ENCODE measurements at regions not wholly inside any gene's neighbourhood (a gene's known extent, or its start where the extent isn't known, plus 50 kb on each side); places are given as distances from the start of the nearest gene placed in this dataset.

GRCh38 chr10:124249812-124250432, 156.5 kb upstream of the CHST15 start:
- CTCF ChIA-PET: interaction anchor here (0.6 kb wide), 1 partner anchor 144 kb away, joined by 3 read pairs; no protein-coding TSS in a partner anchor
- H3K9me3 ChIP-seq: no peaks in the 10 kb centered on the region
- Mint-ChIP-seq H3K4me3 (ENCODE audit: unreplicated experiment) (no peak overlapping the region), H3K4me1 (ENCODE audit: low read depth, unreplicated experiment) (no peaks in the 10 kb centered on the region), H3K27ac (ENCODE audit: unreplicated experiment) (no peak overlapping the region), H3K27me3 (ENCODE audit: insufficient read depth, unreplicated experiment) (peaks cover 10% of the 10 kb centered on the region), H3K9me3 (ENCODE audit: unreplicated experiment) (peaks cover 1% of the 10 kb centered on the region), H3K36me3 (ENCODE audit: insufficient read depth, unreplicated experiment) (no peaks in the 10 kb centered on the region)
- POLR2A ChIA-PET: no interaction called here
- no peaks in the 10 kb centered on the region for H3K4me1 ChIP-seq
- no peak for DNase-seq
- H3K36me3 ChIP-seq (ENCODE audit: control insufficient read depth, insufficient read depth, low read length): no peaks in the 10 kb centered on the region
- no peaks in the 10 kb centered on the region for H3K27me3 ChIP-seq (replicated peaks; ENCODE audit: control insufficient read depth, insufficient read depth, low read length)
- intact Hi-C loops (cut with micrococcal nuclease; ENCODE audit: unreplicated experiment): no loop called here
- no peak for TF ChIP-seq CTCF (IDR thresholded peaks at IDR 0.05; ENCODE audit: insufficient read depth in 1 of 2, low read depth in 1 of 2, low read length in 1 of 2, severe bottlenecking in 1 of 2, unreplicated experiment in 1 of 2)
- H3K4me3 ChIP-seq (ENCODE audit: low read depth, low read length): no peak overlapping the region
- no TSS peak for BruUV-seq (replicated peaks)

DNA sequence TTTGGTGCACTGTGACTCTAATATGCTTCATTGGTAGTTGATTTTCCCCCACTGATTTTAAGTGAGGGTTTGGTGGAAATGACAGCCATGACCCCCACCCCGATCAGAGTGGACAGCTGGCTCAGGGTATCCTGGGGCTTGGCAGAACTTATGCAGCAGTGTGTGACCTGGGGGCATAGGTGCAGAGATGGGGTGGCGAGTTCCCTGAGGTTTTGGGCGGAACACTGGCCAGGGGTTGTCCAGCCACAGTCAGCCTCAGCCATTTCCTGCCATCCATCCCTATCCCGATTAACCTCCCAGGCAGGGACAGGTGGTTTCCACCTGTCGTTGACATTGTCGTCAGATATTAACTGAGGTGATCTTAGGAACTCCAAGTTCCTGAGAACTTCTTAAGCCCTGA, 155.8 kb upstream of the CHST15 start:
- Histone ChIP-seq H3K36me3 (ENCODE audit: control insufficient read depth, insufficient read depth, low read length) (no peaks in the 10 kb centered on the region), H3K4me3 (ENCODE audit: low read depth, low read length) (no peak overlapping the region), H3K27me3 (replicated peaks; ENCODE audit: control insufficient read depth, insufficient read depth, low read length) (no peaks in the 10 kb centered on the region), H3K9me3 (no peaks in the 10 kb centered on the region), H3K4me1 (no peaks in the 10 kb centered on the region)
- H3K27ac Mint-ChIP-seq (ENCODE audit: unreplicated experiment): no peak overlapping the region
- intact Hi-C loops (cut with micrococcal nuclease; ENCODE audit: unreplicated experiment): no loop called here
- TF ChIP-seq CTCF (IDR thresholded peaks at IDR 0.05; ENCODE audit: insufficient read depth in 1 of 2, low read depth in 1 of 2, low read length in 1 of 2, severe bottlenecking in 1 of 2, unreplicated experiment in 1 of 2): no peak
- CTCF ChIA-PET: no interaction called here
- H3K27me3 Mint-ChIP-seq (ENCODE audit: insufficient read depth, unreplicated experiment): peaks cover 10% of the 10 kb centered on the region
- no peak overlapping the region for H3K4me3 Mint-ChIP-seq (ENCODE audit: unreplicated experiment)
- no TSS peak for BruUV-seq (replicated peaks)
- POLR2A ChIA-PET: no interaction called here
- H3K9me3 Mint-ChIP-seq (ENCODE audit: unreplicated experiment): no peaks in the 10 kb centered on the region
- no peaks in the 10 kb centered on the region for H3K36me3 Mint-ChIP-seq (ENCODE audit: insufficient read depth, unreplicated experiment)
- H3K4me1 Mint-ChIP-seq (ENCODE audit: low read depth, unreplicated experiment): no peaks in the 10 kb centered on the region
- DNase-seq: no peak

GRCh38 chr10:124248056-124249045, 155.0 kb upstream of the CHST15 start:
- Mint-ChIP-seq H3K27me3 (ENCODE audit: insufficient read depth, unreplicated experiment) (peaks cover 10% of the 10 kb centered on the region), H3K4me3 (ENCODE audit: unreplicated experiment) (no peak overlapping the region), H3K36me3 (ENCODE audit: insufficient read depth, unreplicated experiment) (no peaks in the 10 kb centered on the region), H3K4me1 (ENCODE audit: low read depth, unreplicated experiment) (no peaks in the 10 kb centered on the region), H3K9me3 (ENCODE audit: unreplicated experiment) (no peaks in the 10 kb centered on the region), H3K27ac (ENCODE audit: unreplicated experiment) (no peak overlapping the region)
- no peak for TF ChIP-seq CTCF (IDR thresholded peaks at IDR 0.05; ENCODE audit: insufficient read depth in 1 of 2, low read depth in 1 of 2, low read length in 1 of 2, severe bottlenecking in 1 of 2, unreplicated experiment in 1 of 2)
- H3K9me3 ChIP-seq: no peaks in the 10 kb centered on the region
- H3K4me3 ChIP-seq (ENCODE audit: low read depth, low read length): no peak overlapping the region
- POLR2A ChIA-PET: no interaction called here
- H3K4me1 ChIP-seq: no peaks in the 10 kb centered on the region
- no peaks in the 10 kb centered on the region for H3K27me3 ChIP-seq (replicated peaks; ENCODE audit: control insufficient read depth, insufficient read depth, low read length)
- DNase-seq: peak in 1 of 2 experiments; percentile 21
- H3K36me3 ChIP-seq (ENCODE audit: control insufficient read depth, insufficient read depth, low read length): no peaks in the 10 kb centered on the region
- intact Hi-C loops (cut with micrococcal nuclease; ENCODE audit: unreplicated experiment): no loop called here
- CTCF ChIA-PET: no interaction called here
- BruUV-seq (replicated peaks): no TSS peak
